Astrocyte of the hippocampus (primary cell): ENCODE measurements at regions not wholly inside any gene's neighbourhood (a gene's known extent, or its start where the extent isn't known, plus 50 kb on each side); places are given as distances from the start of the nearest gene placed in this dataset.

Experiments used
- DNase-seq: peaks from one replicate; pipeline ENCODE4 v3.0.0; 2011; ENCODE audit warnings: low read depth, low spot score

- no peak for DNase-seq
Measured at GRCh38 chr2:177342736-177343135, 49.8 kb upstream of the AGPS start.
